HCT116 (cell line): ENCODE measurements at regions not wholly inside any gene's neighbourhood (a gene's known extent, or its start where the extent isn't known, plus 50 kb on each side); places are given as distances from the start of the nearest gene placed in this dataset.

Experiments
- ATAC-seq: fragments of 200-7000 bp; cut with Tn5 transposase; 2 replicates; pipeline ENCODE4 v1.9.1; 2020; ENCODE audit warnings: mild to moderate bottlenecking, moderate library complexity
- BruUV-seq: library from RNA; stranded (reverse); fragments of 400-500 nt; replicated peaks from 2 replicates; lab custom pipeline; 2021; lab: Mats Ljungman, UMichigan
- CTCF ChIA-PET: fragments of 300-600 bp; sonication (Branson Sonifier 250); formaldehyde crosslinking; loops from one replicate; lab custom pipeline; 2021; ENCODE audit warnings: antibody characterized with exemption; lab: Charles Lee
- POLR2A ChIA-PET: fragments of 300-600, 350-600 bp; sonication (Branson Sonifier 250); formaldehyde crosslinking; loops from one replicate; lab custom pipeline; 2021; ENCODE audit warnings: antibody characterized with exemption; lab: Charles Lee
- RAD21 ChIA-PET, 2 experiments: fragments of 300-600 bp; sonication (Branson Sonifier 250); formaldehyde crosslinking; loops; one replicate each; lab custom pipeline; 2023; ENCODE audit warnings: low total read pairs in 2 of 2; ENCODE audit not compliant: uncharacterized antibody in 2 of 2, unreplicated experiment in 2 of 2, low non-redundant PET in 1 of 2; lab: Charles Lee
- DNase-seq: peaks from one replicate; pipeline ENCODE4 v3.0.0-alpha.2; 2010; ENCODE audit warnings: low read depth, low spot score
- H2AFZ ChIP-seq: fragments of 200-600 bp; shearing (Covaris generic), sonication (generic); 2 replicates; pipeline ENCODE4 v1.6.1; 2017; ENCODE audit warnings: low read depth, mixed run types, mixed read lengths, antibody characterized with exemption, low read length; ENCODE audit not compliant: poor library complexity, severe bottlenecking
- H3K27ac ChIP-seq: 2 replicates; pipeline ENCODE4 v1.5.1; 2012; ENCODE audit warnings: low read depth, low read length
- H3K27me3 ChIP-seq: fragments of 200-600 bp; sonication (generic); 2 replicates; pipeline ENCODE4 v1.6.1; 2016; ENCODE audit warnings: mixed run types, low read length, mixed read lengths; ENCODE audit not compliant: insufficient read depth
- H3K36me3 ChIP-seq, 2 experiments: fragments of 200-500 bp in 1 of 2; fragments of 200-600 bp in 1 of 2; sonication (Bioruptor generic) in 1 of 2; sonication (generic) in 1 of 2; 2 replicates each; pipeline versions ENCODE4 v1.5.1 to v1.6.1; 2014 to 2016; ENCODE audit warnings: low read length in 2 of 2, inconsistent platforms in 1 of 2, mixed read lengths in 1 of 2, mixed run types in 1 of 2; ENCODE audit not compliant: insufficient read depth in 2 of 2, control insufficient read depth in 1 of 2
- H3K4me1 ChIP-seq, 2 experiments: fragments of 200-600 bp in 1 of 2; sonication (generic) in 1 of 2; 2 replicates each; pipeline versions ENCODE4 v1.5.1 to v1.6.1; 2012 to 2017; ENCODE audit warnings: low read length in 2 of 2, inconsistent platforms in 1 of 2, mild to moderate bottlenecking in 1 of 2, mixed read lengths in 1 of 2, mixed run types in 1 of 2, moderate library complexity in 1 of 2; ENCODE audit not compliant: insufficient read depth in 2 of 2, control insufficient read depth in 1 of 2
- H3K4me2 ChIP-seq: fragments of 200-600 bp; sonication (generic); 2 replicates; pipeline ENCODE4 v1.6.1; 2017; ENCODE audit warnings: mixed run types, low read length, mixed read lengths
- H3K4me3 ChIP-seq, 2 experiments: fragments of 200-600 bp in 1 of 2; sonication (generic) in 1 of 2; replicated peaks in 1 of 2; 2 replicates each; pipeline ENCODE4 v1.5.1; 2011 to 2016; ENCODE audit warnings: low read length in 2 of 2, control low read depth in 1 of 2, low read depth in 1 of 2, mild to moderate bottlenecking in 1 of 2, mixed read lengths in 1 of 2, mixed run types in 1 of 2
- H3K79me2 ChIP-seq: fragments of 200-600 bp; sonication (generic); 2 replicates; pipeline ENCODE4 v1.6.1; 2017; ENCODE audit warnings: mild to moderate bottlenecking, mixed run types, low read length, moderate library complexity, mixed read lengths; ENCODE audit not compliant: insufficient read depth
- H3K9ac ChIP-seq: fragments of 200-600 bp; sonication (generic); 2 replicates; pipeline ENCODE4 v1.6.1; 2016; ENCODE audit warnings: low read length, mixed read lengths
- H3K9me2 ChIP-seq: fragments of 200-600 bp; sonication (generic), shearing (Covaris generic); 2 replicates; pipeline ENCODE4 v1.6.1; 2017; ENCODE audit warnings: mixed run types, mild to moderate bottlenecking, moderate library complexity; ENCODE audit not compliant: insufficient read depth
- H3K9me3 ChIP-seq, 2 experiments: fragments of 200-500 bp in 1 of 2; fragments of 200-600 bp in 1 of 2; sonication (Bioruptor generic) in 1 of 2; sonication (generic) in 1 of 2; 2 replicates each; pipeline ENCODE4 v1.6.1; 2014 to 2017; ENCODE audit warnings: low read length in 2 of 2, mixed read lengths in 2 of 2, inconsistent platforms in 1 of 2, low read depth in 1 of 2, mild to moderate bottlenecking in 1 of 2, mixed run types in 1 of 2, moderate library complexity in 1 of 2; ENCODE audit not compliant: control insufficient read depth in 1 of 2, insufficient read depth in 1 of 2
- H4K20me1 ChIP-seq: fragments of 200-600 bp; sonication (generic), shearing (Covaris generic); 2 replicates; pipeline ENCODE4 v1.6.1; 2017; ENCODE audit warnings: mixed run types, mild to moderate bottlenecking, moderate library complexity; ENCODE audit not compliant: insufficient read depth
- CBX3 ChIP-seq: IDR thresholded peaks from 2 replicates; pipeline ENCODE4 v1.6.1; 2012; ENCODE audit warnings: low read depth
- CEBPB ChIP-seq: IDR thresholded peaks from 2 replicates; pipeline ENCODE4 v1.6.1; 2012; ENCODE audit warnings: low read depth
- CTCF ChIP-seq, 3 experiments: fragments of 200-600 bp in 1 of 3; sonication (generic) in 1 of 3; IDR thresholded peaks in 2 of 3; conservative IDR thresholded peaks in 1 of 3; 2 replicates each; pipeline ENCODE4 v1.5.1; 2012 to 2017; ENCODE audit warnings: low read depth in 2 of 3, low read length in 2 of 3, antibody characterized with exemption in 1 of 3, borderline replicate concordance in 1 of 3, control low read depth in 1 of 3, mild to moderate bottlenecking in 1 of 3, mixed read lengths in 1 of 3, mixed run types in 1 of 3, moderate library complexity in 1 of 3; ENCODE audit not compliant: insufficient read depth in 1 of 3
- EGR1 ChIP-seq: IDR thresholded peaks from 2 replicates; pipeline ENCODE4 v1.6.1; 2012; ENCODE audit warnings: low read depth
- ELF1 ChIP-seq: IDR thresholded peaks from 2 replicates; pipeline ENCODE4 v1.6.1; 2012; ENCODE audit warnings: low read depth, borderline replicate concordance
- EZH2 ChIP-seq: fragments of 200-600 bp; sonication (generic); IDR thresholded peaks from 2 replicates; pipeline ENCODE4 v1.6.1; 2017; ENCODE audit warnings: antibody characterized with exemption, mixed run types
- JUND ChIP-seq: IDR thresholded peaks from 2 replicates; pipeline ENCODE4 v1.6.1; 2012
- POLR2A ChIP-seq: IDR thresholded peaks from 2 replicates; pipeline ENCODE4 v1.7.0; 2011; ENCODE audit warnings: borderline replicate concordance; ENCODE audit not compliant: insufficient read depth, insufficient read length; ENCODE audit errors: extremely low read depth
- POLR2AphosphoS5 ChIP-seq: IDR thresholded peaks from 2 replicates; pipeline ENCODE4 v1.6.1; 2011; ENCODE audit warnings: mild to moderate bottlenecking, low read depth, low read length, moderate library complexity
- RAD21 ChIP-seq: IDR thresholded peaks from 2 replicates; pipeline ENCODE4 v1.6.1; 2012; ENCODE audit warnings: low read depth, mild to moderate bottlenecking
- SIN3A ChIP-seq: IDR thresholded peaks from 2 replicates; pipeline ENCODE4 v1.6.1; 2012; ENCODE audit warnings: low read depth
- SP1 ChIP-seq: IDR thresholded peaks from 2 replicates; pipeline ENCODE4 v1.6.1; 2012; ENCODE audit warnings: low read depth
- SRF ChIP-seq: IDR thresholded peaks from 2 replicates; pipeline ENCODE4 v1.6.1; 2012; ENCODE audit warnings: low read depth
- TCF7L2 ChIP-seq: IDR thresholded peaks from 2 replicates; pipeline ENCODE4 v1.7.0; 2011; ENCODE audit warnings: borderline replicate concordance, inconsistent platforms; ENCODE audit not compliant: insufficient read depth, insufficient read length; ENCODE audit errors: extremely low read depth
- YY1 ChIP-seq: IDR thresholded peaks from 2 replicates; pipeline ENCODE4 v1.6.1; 2011; ENCODE audit warnings: low read length, low read depth, moderate library complexity, mild to moderate bottlenecking; ENCODE audit not compliant: insufficient replicate concordance; ENCODE audit errors: extremely low read depth
- ZBTB33 ChIP-seq: IDR thresholded peaks from 2 replicates; pipeline ENCODE4 v1.6.1; 2011; ENCODE audit warnings: mild to moderate bottlenecking, low read length, moderate library complexity; ENCODE audit not compliant: insufficient replicate concordance; ENCODE audit errors: extremely low read depth
- ZFX ChIP-seq: fragments of 450-650 bp; IDR thresholded peaks from 2 replicates; pipeline ENCODE4 v1.6.1; 2017
- ZNF274 ChIP-seq: fragments of 200-500 bp; sonication (Bioruptor generic); IDR thresholded peaks from 2 replicates; pipeline ENCODE4 v1.6.1; 2014; ENCODE audit warnings: mild to moderate bottlenecking, low read depth, low read length, inconsistent platforms
- intact Hi-C: fragments of 100-400 bp; cut with micrococcal nuclease; formaldehyde crosslinking; loops from 2 replicates; pipeline ENCODE4 v1.10.0; 2022
- TF ChIP-seq, protein P1 (sequence below): IDR thresholded peaks from 2 replicates; pipeline ENCODE4 v1.6.1; 2012

DNA sequence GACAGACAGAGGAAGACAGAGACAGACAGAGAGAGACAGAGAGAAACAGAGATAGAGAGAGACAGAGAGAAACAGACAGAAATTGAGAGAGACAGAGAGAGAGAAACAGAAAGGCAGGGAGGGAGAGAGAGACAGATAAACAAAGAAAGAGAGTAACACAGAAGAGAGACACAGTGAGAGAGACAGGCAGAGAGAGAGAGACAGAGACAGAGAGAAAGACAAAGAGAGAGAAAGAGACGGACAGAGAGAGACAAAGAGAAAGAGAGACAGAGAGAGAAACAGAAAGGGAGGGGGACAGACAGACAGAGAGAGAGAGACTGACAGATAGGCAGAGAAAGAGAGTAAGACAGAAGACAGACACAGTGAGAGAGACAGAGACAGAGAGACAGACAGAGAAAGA, 108.5 kb upstream of the ANKRD30BL start:
- H3K9me3 ChIP-seq, result no peaks in the 10 kb centered on the region; a peak in 1 of 4 replicates
- RAD21 ChIA-PET, result no interaction called here
- peaks cover 0 to 6% of the 10 kb centered on the region in 2 experiments; a peak in 2 of 4 replicates for H3K4me1 ChIP-seq
- H3K9me2 ChIP-seq, result no peaks in the 10 kb centered on the region
- no peak for TF ChIP-seq POLR2A
- TF ChIP-seq, all 23 proteins: peak for 0
- no TSS peak for BruUV-seq
- no peak for DNase-seq
- H3K9ac ChIP-seq, result no peak overlapping the region
- H2AFZ ChIP-seq, result no peak overlapping the region
- no peak overlapping the region for H3K27ac ChIP-seq
- intact Hi-C loops, result no loop called here
- ATAC-seq, result no peak
- ChIA-PET CTCF (no interaction called here), POLR2A (no interaction called here)
- no peak overlapping the region for H3K4me3 ChIP-seq
- H3K4me2 ChIP-seq, result no peak overlapping the region
- H3K36me3 ChIP-seq, result no peaks in the 10 kb centered on the region
- H4K20me1 ChIP-seq, result no peaks in the 10 kb centered on the region
- peaks cover 13% of the 10 kb centered on the region for H3K27me3 ChIP-seq
- H3K79me2 ChIP-seq, result no peaks in the 10 kb centered on the region

DNA sequence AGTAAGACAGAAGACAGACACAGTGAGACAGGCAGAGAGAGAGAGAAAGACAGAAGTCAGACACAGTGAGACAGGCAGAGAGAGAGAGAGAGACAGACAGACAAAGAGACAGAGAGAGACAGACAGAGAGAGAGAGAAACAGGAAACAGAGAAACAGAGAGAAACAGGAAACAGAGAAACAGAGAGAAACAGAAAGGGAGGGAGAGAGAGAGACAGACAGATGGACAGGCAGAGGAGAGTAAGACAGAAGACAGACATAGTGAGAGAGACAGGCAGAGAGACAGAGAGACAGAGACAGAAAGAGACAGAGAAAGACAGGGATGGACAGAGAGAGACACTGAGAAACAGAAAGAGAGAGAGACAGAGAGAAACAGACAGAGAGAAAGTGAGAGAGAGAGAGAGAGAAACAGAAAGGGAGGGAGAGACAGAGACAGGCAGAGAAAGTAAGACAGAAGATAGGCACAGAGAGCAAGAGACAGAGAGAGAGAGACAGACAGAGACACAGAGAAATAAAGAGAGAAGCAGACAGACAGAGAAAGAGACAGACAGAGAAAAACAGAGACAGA, 109.3 kb upstream of the ANKRD30BL start:
- ChIA-PET RAD21 (no interaction called here), POLR2A (no interaction called here), CTCF (no interaction called here)
- no TSS peak for BruUV-seq
- DNase-seq (no peak), ATAC-seq (no peak)
- Histone ChIP-seq H4K20me1 (no peaks in the 10 kb centered on the region), H3K4me3 (no peak overlapping the region), H2AFZ (no peak overlapping the region), H3K9ac (no peak overlapping the region), H3K79me2 (no peaks in the 10 kb centered on the region), H3K27me3 (peaks cover 13% of the 10 kb centered on the region), H3K27ac (no peak overlapping the region), H3K4me1 (peaks cover 0 to 6% of the 10 kb centered on the region in 2 experiments; a peak in 2 of 4 replicates), H3K36me3 (no peaks in the 10 kb centered on the region), H3K9me2 (no peaks in the 10 kb centered on the region), H3K9me3 (no peaks in the 10 kb centered on the region; a peak in 1 of 4 replicates), H3K4me2 (no peak overlapping the region)
- intact Hi-C loops, result no loop called here
- no peak for TF ChIP-seq RAD21
- TF ChIP-seq, protein P1, sequence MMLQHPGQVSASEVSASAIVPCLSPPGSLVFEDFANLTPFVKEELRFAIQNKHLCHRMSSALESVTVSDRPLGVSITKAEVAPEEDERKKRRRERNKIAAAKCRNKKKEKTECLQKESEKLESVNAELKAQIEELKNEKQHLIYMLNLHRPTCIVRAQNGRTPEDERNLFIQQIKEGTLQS, result no peak
- no peak for TF ChIP-seq ZFX
- no peak for TF ChIP-seq ZNF274
- no peak for TF ChIP-seq SRF
- TF ChIP-seq POLR2A, result no peak
- no peak for TF ChIP-seq YY1
- no peak for TF ChIP-seq EGR1
- no peak for TF ChIP-seq ELF1
- TF ChIP-seq CBX3, result no peak
- no peak for TF ChIP-seq EZH2
- no peak for TF ChIP-seq JUND
- no peak for TF ChIP-seq SIN3A
- TF ChIP-seq TCF7L2, result no peak
- TF ChIP-seq POLR2AphosphoS5, result no peak
- no peak for TF ChIP-seq CEBPB
- TF ChIP-seq CTCF (IDR thresholded peaks at IDR 0.05 in 2 of 3, conservative IDR thresholded peaks at IDR 0.05 in 1 of 3; ENCODE audit: borderline replicate concordance in 1 of 3, insufficient read depth in 1 of 3, low read depth in 2 of 3, low read length in 2 of 3), result no peak
- no peak for TF ChIP-seq ZBTB33
- TF ChIP-seq SP1, result no peak
